AG10803 (cell line): ENCODE measurements at regions not wholly inside any gene's neighbourhood (a gene's known extent, or its start where the extent isn't known, plus 50 kb on each side); places are given as distances from the start of the nearest gene placed in this dataset.

Source experiments
- DNase-seq: peaks from one replicate; pipeline ENCODE4 v3.0.0; 2010; ENCODE audit warnings: low read depth
- H3K4me3 ChIP-seq: 2 replicates; pipeline ENCODE4 v1.5.1; 2011; ENCODE audit warnings: mild to moderate bottlenecking, low read length, control low read depth
- TF ChIP-seq, protein P1 (sequence below): conservative IDR thresholded peaks from 2 replicates; pipeline ENCODE4 v1.5.1; 2011; ENCODE audit warnings: mild to moderate bottlenecking, low read length, control low read depth, inconsistent platforms

- DNase-seq: no peak
- TF ChIP-seq, protein P1, sequence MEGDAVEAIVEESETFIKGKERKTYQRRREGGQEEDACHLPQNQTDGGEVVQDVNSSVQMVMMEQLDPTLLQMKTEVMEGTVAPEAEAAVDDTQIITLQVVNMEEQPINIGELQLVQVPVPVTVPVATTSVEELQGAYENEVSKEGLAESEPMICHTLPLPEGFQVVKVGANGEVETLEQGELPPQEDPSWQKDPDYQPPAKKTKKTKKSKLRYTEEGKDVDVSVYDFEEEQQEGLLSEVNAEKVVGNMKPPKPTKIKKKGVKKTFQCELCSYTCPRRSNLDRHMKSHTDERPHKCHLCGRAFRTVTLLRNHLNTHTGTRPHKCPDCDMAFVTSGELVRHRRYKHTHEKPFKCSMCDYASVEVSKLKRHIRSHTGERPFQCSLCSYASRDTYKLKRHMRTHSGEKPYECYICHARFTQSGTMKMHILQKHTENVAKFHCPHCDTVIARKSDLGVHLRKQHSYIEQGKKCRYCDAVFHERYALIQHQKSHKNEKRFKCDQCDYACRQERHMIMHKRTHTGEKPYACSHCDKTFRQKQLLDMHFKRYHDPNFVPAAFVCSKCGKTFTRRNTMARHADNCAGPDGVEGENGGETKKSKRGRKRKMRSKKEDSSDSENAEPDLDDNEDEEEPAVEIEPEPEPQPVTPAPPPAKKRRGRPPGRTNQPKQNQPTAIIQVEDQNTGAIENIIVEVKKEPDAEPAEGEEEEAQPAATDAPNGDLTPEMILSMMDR: no peak
- H3K4me3 ChIP-seq: no peak overlapping the region
These were observed 580.0 kb downstream of the TBC1D22A start for GRCh38 chr22:47342446-47342845.

- TF ChIP-seq, protein P1: no peak
- DNase-seq: no peak
- no peak overlapping the region for H3K4me3 ChIP-seq
These were observed 579.0 kb downstream of the TBC1D22A start for GRCh38 chr22:47341464-47341863.

- no peak for DNase-seq
- TF ChIP-seq, protein P1: no peak
- H3K4me3 ChIP-seq: no peak overlapping the region
These were observed 578.5 kb downstream of the TBC1D22A start for GRCh38 chr22:47340851-47341436.

GRCh38 chr22:47337161-47337621 is 574.7 kb downstream of the TBC1D22A start:
- peak; percentile 91 for DNase-seq
- TF ChIP-seq, protein P1: no peak

GRCh38 chr22:47335958-47336357 is 573.5 kb downstream of the TBC1D22A start:
- TF ChIP-seq, protein P1: no peak
- H3K4me3 ChIP-seq: no peak overlapping the region
- no peak for DNase-seq

More at GRCh38 chr22:47337161-47337621, 574.7 kb downstream of the TBC1D22A start:
- no peak overlapping the region for H3K4me3 ChIP-seq

- no peak for DNase-seq
- TF ChIP-seq, protein P1: no peak
- no peak overlapping the region for H3K4me3 ChIP-seq
These were observed 573.0 kb downstream of the TBC1D22A start for GRCh38 chr22:47335460-47335859.

DNA sequence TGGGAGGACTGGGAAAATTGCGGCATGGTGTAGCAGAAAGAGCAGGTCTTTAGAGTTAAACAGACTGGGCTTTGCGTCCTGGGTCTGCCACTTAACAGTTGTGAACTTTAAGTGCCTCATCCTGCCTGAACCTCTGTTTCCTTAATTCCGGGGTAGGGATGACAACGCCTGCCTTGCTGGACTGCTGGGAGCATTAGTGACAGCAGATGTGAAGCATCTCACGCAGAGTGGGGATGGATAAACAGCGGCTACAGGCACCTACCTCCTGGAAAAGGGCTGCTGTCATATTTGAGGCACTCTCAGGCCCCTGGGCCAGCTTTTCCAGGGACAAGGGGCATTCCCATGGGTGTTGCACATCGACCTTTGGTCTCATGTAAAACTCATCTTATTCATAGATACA is 572.2 kb downstream of the TBC1D22A start:
- no peak for DNase-seq
- TF ChIP-seq, protein P1: no peak
- H3K4me3 ChIP-seq: no peak overlapping the region
